ENCODE measurements at regions not wholly inside any gene's neighbourhood (a gene's known extent, or its start where the extent isn't known, plus 50 kb on each side); places are given as distances from the start of the nearest gene placed in this dataset.

DNA sequence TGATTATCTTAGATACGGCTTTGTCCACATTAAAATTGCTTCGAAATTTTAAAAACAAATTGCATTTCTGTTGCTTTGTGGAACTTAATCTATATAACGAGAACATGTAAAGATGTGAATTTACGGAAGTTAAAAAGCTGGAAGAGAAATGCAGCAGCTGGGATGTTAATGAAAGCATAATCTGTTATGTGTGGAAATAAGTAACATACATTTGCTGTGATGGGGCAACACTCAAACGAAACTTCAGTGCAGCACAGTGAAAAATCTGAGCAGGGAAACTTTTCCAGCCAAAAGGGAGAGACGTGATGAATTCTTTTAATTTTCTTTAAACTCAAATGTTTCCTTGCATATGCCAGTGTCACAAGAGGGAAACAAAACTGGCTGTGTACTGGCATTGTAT, 276.7 kb upstream of the LMCD1 start:
- H3K9me3 ChIP-seq (replicated peaks; ENCODE audit: low read length) = no peaks in the 10 kb centered on the region
- H3K27me3 ChIP-seq (ENCODE audit: control insufficient read depth, insufficient read depth, low read length) = no peaks in the 10 kb centered on the region
- no peaks in the 10 kb centered on the region for H3K36me3 ChIP-seq (ENCODE audit: insufficient read depth, low read length)
- H3K9ac ChIP-seq (ENCODE audit: low read depth, low read length) = no peak overlapping the region
- no peak overlapping the region for H3K4me3 ChIP-seq (ENCODE audit: low read length)
- no peaks in the 10 kb centered on the region for H3K4me1 ChIP-seq (ENCODE audit: control insufficient read depth, insufficient read depth, low read length)
- H3K4me2 ChIP-seq (ENCODE audit: low read length) = no peak overlapping the region

DNA sequence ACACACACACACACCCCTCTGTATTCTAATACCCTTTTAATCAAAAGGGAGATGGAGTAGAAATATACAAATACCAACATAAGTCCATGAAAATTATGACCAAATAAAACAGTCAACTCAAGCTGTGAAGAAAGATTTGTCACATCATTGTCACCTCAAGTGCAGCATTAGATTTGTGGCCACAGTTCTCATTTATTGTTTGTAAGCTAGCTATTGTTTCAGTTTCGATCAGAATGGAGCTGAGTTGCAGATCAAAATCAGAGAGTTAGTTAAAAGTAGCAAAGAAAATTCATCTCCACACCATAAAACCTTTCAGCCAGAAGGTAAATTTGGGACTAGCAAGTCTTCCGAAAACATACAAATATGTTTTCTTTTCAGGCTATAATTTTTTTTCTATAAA, 267.7 kb upstream of the LMCD1 start:
- H3K27me3 ChIP-seq (ENCODE audit: control insufficient read depth, insufficient read depth, low read length) = no peaks in the 10 kb centered on the region
- H3K4me2 ChIP-seq (ENCODE audit: low read length) = no peak overlapping the region
- H3K9me3 ChIP-seq (replicated peaks; ENCODE audit: low read length) = no peaks in the 10 kb centered on the region
- H3K4me1 ChIP-seq (ENCODE audit: control insufficient read depth, insufficient read depth, low read length) = no peaks in the 10 kb centered on the region
- H3K9ac ChIP-seq (ENCODE audit: low read depth, low read length) = no peak overlapping the region
- no peak overlapping the region for H3K4me3 ChIP-seq (ENCODE audit: low read length)
- no peaks in the 10 kb centered on the region for H3K36me3 ChIP-seq (ENCODE audit: insufficient read depth, low read length)

DNA sequence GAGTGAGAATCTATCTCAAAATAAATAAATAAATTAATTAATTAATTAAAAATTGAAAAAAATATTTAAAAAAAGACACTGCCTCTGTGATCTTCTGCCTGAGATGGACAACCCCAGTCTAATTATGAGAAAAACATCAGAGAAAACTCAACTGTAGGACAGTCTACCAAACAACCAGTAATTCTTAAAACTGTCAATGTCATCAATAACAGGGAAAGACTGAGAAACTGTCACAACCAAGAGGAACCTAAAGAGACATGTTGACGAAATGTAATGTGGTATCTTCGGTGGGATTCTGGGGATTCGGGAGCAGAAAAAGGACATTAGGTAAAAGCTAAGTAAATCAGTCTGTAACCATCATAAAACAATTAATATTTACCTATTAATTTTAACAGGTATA, 265.4 kb upstream of the LMCD1 start:
- Histone ChIP-seq H3K27me3 (ENCODE audit: control insufficient read depth, insufficient read depth, low read length) (no peaks in the 10 kb centered on the region), H3K9ac (ENCODE audit: low read depth, low read length) (no peak overlapping the region), H3K4me3 (ENCODE audit: low read length) (no peak overlapping the region), H3K36me3 (ENCODE audit: insufficient read depth, low read length) (no peaks in the 10 kb centered on the region), H3K9me3 (replicated peaks; ENCODE audit: low read length) (no peaks in the 10 kb centered on the region), H3K4me2 (ENCODE audit: low read length) (no peak overlapping the region), H3K4me1 (ENCODE audit: control insufficient read depth, insufficient read depth, low read length) (no peaks in the 10 kb centered on the region)

DNA sequence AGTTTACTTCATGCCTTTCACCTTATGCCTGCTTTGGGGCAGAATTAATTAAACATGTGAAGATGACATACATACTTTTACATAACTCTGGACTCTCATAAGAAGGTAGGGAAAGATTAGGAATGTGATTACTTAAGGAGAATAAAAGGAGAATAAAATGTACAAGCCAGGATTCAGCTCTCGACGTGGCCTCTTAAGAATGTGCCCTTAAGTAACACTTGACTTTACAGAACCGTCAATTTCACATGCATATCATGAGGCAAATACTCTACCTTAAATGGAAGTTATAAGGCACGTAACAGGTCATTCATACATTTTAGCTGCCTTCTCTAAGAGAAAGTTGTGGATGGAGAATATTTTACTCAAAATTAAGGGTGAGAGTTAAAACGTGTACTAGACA, 263.7 kb upstream of the LMCD1 start:
- no peaks in the 10 kb centered on the region for H3K4me1 ChIP-seq (ENCODE audit: control insufficient read depth, insufficient read depth, low read length)

DNA sequence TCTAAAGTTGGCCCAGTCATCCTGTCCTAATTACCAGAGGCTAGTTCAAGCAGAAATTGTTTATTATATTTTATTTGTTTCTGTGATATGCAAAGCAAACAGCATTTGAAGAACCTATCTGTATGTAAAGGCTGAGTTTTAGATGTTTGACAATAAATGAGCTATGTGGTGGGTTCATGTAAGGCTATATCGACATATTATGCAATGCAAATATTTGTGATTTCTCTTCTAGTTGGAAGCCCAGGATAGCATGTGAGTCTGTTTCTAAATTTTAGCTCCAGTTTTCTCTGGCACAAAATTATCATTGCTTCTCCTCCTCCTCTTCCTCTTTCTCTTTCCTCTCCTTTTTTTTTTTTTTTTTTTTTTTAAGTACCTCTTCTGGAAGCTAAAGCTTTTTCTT, 263.2 kb upstream of the LMCD1 start:
- Histone ChIP-seq H3K36me3 (ENCODE audit: insufficient read depth, low read length) (no peaks in the 10 kb centered on the region), H3K9ac (ENCODE audit: low read depth, low read length) (no peak overlapping the region), H3K4me2 (ENCODE audit: low read length) (no peak overlapping the region), H3K4me1 (ENCODE audit: control insufficient read depth, insufficient read depth, low read length) (no peaks in the 10 kb centered on the region), H3K4me3 (ENCODE audit: low read length) (no peak overlapping the region), H3K27me3 (ENCODE audit: control insufficient read depth, insufficient read depth, low read length) (no peaks in the 10 kb centered on the region), H3K9me3 (replicated peaks; ENCODE audit: low read length) (no peaks in the 10 kb centered on the region)

More for the DNA sequence above, 263.7 kb upstream of the LMCD1 start:
- Histone ChIP-seq H3K27me3 (ENCODE audit: control insufficient read depth, insufficient read depth, low read length) (no peaks in the 10 kb centered on the region), H3K4me3 (ENCODE audit: low read length) (no peak overlapping the region), H3K9ac (ENCODE audit: low read depth, low read length) (no peak overlapping the region), H3K4me2 (ENCODE audit: low read length) (no peak overlapping the region), H3K9me3 (replicated peaks; ENCODE audit: low read length) (no peaks in the 10 kb centered on the region), H3K36me3 (ENCODE audit: insufficient read depth, low read length) (no peaks in the 10 kb centered on the region)

DNA sequence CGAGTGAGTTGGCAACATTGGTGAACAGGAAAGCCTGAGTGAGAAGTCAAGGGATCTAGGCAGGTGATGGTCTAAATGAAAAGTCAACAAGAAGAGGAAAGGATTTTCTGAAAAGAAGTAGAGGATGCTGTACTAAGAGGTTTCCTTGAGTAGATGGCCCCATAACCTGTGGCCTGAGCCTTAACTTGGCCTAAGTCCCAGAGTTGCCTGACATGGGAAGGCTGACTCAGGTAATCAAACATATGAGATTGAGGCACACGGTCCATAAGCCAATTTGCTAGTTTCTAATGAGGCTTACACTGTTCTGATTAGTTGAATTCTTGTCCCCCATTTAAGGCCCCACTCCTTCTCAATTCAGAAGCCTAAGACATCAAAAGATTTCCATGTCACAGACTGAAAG, 262.5 kb upstream of the LMCD1 start:
- Histone ChIP-seq H3K9me3 (replicated peaks; ENCODE audit: low read length) (no peaks in the 10 kb centered on the region), H3K9ac (ENCODE audit: low read depth, low read length) (no peak overlapping the region), H3K27me3 (ENCODE audit: control insufficient read depth, insufficient read depth, low read length) (no peaks in the 10 kb centered on the region), H3K4me3 (ENCODE audit: low read length) (no peak overlapping the region), H3K4me2 (ENCODE audit: low read length) (no peak overlapping the region), H3K4me1 (ENCODE audit: control insufficient read depth, insufficient read depth, low read length) (no peaks in the 10 kb centered on the region), H3K36me3 (ENCODE audit: insufficient read depth, low read length) (no peaks in the 10 kb centered on the region)

DNA sequence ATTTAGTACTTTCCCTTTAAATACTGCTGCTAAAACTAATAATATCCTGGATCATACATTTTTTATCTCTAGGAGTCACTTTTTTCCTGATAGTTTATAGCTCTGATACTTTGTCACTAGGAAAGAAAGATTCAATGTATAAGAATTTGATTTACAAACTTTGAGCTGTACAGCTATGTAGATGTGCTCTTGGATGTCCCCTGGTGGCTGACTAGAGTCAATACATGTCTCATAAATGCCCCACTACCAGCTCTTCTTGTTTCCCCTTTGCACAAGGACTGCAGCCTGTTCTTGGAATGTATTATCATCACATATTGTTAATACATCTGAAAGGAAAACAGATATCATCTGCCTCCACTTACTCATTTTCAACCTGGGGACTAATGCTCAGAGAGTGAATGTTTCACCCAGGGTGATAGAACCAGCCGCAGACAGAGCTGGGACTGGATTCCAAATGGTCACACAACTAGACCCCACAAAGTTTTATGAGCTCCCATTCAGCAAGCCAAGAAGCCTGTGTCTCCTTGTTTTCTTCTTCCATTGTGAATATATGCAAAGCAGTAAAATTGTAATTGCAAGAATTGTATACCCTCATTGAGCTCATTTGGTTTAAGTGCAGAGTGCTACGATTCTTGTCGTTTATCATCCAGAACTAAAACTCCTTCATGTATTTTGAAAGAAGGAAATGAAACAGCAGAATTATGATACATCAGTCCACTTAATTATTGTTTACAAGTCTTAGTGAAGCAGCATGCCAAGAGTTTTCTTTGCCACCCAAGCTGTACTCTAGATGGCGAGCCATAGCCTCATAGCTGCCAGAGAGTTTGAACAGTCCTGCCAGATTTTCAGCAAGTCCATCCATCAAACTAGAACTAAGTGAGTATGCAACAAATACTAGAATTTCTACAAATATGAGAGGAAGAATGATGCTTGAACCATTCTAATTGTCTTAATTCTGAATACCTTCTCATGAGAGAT, 261.6 kb upstream of the LMCD1 start:
- H3K4me1 ChIP-seq (ENCODE audit: control insufficient read depth, insufficient read depth, low read length) = no peaks in the 10 kb centered on the region
- H3K4me2 ChIP-seq (ENCODE audit: low read length) = no peak overlapping the region
- no peaks in the 10 kb centered on the region for H3K36me3 ChIP-seq (ENCODE audit: insufficient read depth, low read length)
- no peak overlapping the region for H3K4me3 ChIP-seq (ENCODE audit: low read length)
- H3K9ac ChIP-seq (ENCODE audit: low read depth, low read length) = no peak overlapping the region
- H3K9me3 ChIP-seq (replicated peaks; ENCODE audit: low read length) = no peaks in the 10 kb centered on the region
- H3K27me3 ChIP-seq (ENCODE audit: control insufficient read depth, insufficient read depth, low read length) = no peaks in the 10 kb centered on the region

DNA sequence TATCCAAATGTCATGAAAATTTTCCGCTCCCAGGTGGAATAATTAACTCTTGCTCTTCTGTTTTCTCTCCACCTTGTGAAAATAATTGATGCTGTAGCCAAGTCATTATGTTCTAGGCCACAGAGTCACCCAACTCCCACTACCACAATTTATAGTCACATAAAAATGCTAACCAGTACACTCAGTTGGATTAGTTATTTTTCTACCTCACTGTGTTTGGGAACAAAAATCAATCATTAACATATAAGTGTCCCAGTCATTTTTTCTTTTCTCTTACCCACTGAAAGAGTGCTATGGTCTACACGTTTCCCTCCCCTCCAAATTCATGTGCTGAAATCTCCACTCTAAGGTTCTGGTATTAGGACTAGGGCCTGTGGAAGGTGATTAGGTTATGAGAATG, 255.6 kb upstream of the LMCD1 start:
- H3K9ac ChIP-seq (ENCODE audit: low read depth, low read length) = no peak overlapping the region
- no peaks in the 10 kb centered on the region for H3K4me1 ChIP-seq (ENCODE audit: control insufficient read depth, insufficient read depth, low read length)
- no peaks in the 10 kb centered on the region for H3K9me3 ChIP-seq (replicated peaks; ENCODE audit: low read length)
- no peak overlapping the region for H3K4me2 ChIP-seq (ENCODE audit: low read length)
- H3K4me3 ChIP-seq (ENCODE audit: low read length) = no peak overlapping the region
- H3K27me3 ChIP-seq (ENCODE audit: control insufficient read depth, insufficient read depth, low read length) = no peaks in the 10 kb centered on the region
- H3K36me3 ChIP-seq (ENCODE audit: insufficient read depth, low read length) = no peaks in the 10 kb centered on the region

DNA sequence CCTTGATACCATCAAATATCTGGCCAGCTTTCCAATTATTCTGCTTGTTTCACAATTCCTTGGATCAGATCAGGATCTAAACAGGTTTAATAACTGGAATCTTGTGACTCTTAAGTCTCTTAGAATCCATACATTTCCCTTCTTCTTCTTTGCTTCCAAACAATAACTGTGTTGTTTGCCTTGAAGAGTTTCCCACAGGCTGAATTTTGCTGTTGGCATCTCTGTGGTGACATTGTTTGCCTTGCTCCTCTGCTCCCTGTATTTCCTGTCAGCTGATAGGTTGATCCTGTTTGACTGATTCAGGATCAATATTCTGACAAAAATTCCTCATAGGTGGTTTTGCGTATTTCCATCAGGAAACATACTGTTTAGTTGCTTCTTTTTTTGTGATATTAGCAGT, 248.4 kb upstream of the LMCD1 start:
- Histone ChIP-seq H3K9ac (ENCODE audit: low read depth, low read length) (no peak overlapping the region), H3K9me3 (replicated peaks; ENCODE audit: low read length) (no peaks in the 10 kb centered on the region), H3K4me3 (ENCODE audit: low read length) (no peak overlapping the region), H3K4me2 (ENCODE audit: low read length) (no peak overlapping the region), H3K4me1 (ENCODE audit: control insufficient read depth, insufficient read depth, low read length) (no peaks in the 10 kb centered on the region), H3K27me3 (ENCODE audit: control insufficient read depth, insufficient read depth, low read length) (peaks cover 2% of the 10 kb centered on the region), H3K36me3 (ENCODE audit: insufficient read depth, low read length) (no peaks in the 10 kb centered on the region)

DNA sequence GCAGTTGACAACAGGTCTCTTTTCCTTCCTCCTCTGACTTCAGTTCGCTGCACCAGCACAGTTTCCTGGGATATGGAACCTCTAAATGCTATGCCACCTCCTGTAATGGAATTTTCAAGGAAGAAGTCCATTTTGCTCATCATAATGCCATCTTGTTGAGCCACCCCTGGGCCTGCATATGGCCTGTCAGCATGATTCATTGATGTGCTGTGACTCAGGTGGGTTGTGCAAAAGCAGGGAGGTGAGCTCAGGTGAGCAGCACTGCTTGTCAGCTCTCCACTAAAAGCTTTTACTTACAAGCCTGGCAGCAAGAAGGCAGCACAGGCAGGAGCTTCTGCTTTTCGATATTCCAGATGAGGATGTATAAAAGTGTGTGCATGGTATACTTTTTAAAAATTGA, 247.1 kb upstream of the LMCD1 start:
- H3K27me3 ChIP-seq (ENCODE audit: control insufficient read depth, insufficient read depth, low read length) = peaks cover 2% of the 10 kb centered on the region
- no peaks in the 10 kb centered on the region for H3K4me1 ChIP-seq (ENCODE audit: control insufficient read depth, insufficient read depth, low read length)
- H3K4me2 ChIP-seq (ENCODE audit: low read length) = no peak overlapping the region
- H3K9me3 ChIP-seq (replicated peaks; ENCODE audit: low read length) = no peaks in the 10 kb centered on the region
- no peak overlapping the region for H3K4me3 ChIP-seq (ENCODE audit: low read length)
- no peak overlapping the region for H3K9ac ChIP-seq (ENCODE audit: low read depth, low read length)
- H3K36me3 ChIP-seq (ENCODE audit: insufficient read depth, low read length) = no peaks in the 10 kb centered on the region

DNA sequence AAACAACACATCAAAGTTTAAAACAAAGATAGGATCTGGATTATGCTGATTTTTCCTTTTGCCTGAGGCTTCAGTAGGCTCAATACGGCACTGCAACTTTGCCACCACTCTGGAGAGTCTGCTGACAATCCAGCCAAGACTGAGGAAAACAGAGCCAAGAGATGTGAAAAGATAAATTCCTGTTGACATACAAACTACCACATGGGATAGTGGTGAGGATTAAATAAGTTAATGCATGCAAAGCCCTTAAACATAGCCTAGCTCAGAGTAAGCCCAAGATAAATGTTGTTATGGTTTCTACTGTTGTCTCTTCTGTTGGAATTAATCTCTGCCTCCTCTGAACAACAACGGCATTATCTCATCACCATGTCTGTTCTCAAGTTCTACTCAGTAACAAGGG, 245.9 kb upstream of the LMCD1 start:
- Histone ChIP-seq H3K27me3 (ENCODE audit: control insufficient read depth, insufficient read depth, low read length) (peaks cover 2% of the 10 kb centered on the region), H3K4me3 (ENCODE audit: low read length) (no peak overlapping the region), H3K36me3 (ENCODE audit: insufficient read depth, low read length) (no peaks in the 10 kb centered on the region), H3K4me1 (ENCODE audit: control insufficient read depth, insufficient read depth, low read length) (no peaks in the 10 kb centered on the region), H3K9me3 (replicated peaks; ENCODE audit: low read length) (no peaks in the 10 kb centered on the region), H3K4me2 (ENCODE audit: low read length) (no peak overlapping the region), H3K9ac (ENCODE audit: low read depth, low read length) (no peak overlapping the region)

DNA sequence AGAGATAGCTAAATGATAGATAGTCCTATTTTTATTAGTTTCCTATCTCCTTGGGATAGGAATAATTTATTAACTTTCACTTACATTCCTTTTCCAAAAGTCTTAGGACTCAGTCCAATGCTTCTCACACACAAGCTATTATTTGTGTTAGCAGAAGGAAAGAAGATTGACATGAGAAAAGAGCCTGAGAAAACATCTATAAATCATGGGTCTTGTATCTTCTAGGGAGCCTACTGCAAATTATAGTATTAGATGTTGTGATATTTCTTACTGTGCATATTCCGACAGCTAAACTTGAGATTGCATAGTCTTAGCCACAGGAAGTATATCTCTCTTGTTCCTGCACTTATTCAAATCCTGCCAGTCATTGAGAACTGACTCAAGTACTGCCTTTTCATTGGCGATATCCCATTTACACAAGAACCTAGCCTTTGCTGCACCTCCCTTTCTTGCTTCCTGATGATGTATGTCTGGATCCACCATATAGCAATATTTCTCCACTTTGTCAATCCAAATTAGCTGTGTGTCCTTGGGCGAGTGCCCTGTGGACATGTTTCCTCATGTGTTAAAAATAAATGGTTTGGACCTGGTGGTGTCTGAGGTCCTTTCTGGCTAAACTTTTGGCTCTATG, 245.1 kb upstream of the LMCD1 start:
- Histone ChIP-seq H3K36me3 (ENCODE audit: insufficient read depth, low read length) (no peaks in the 10 kb centered on the region), H3K9ac (ENCODE audit: low read depth, low read length) (no peak overlapping the region), H3K27me3 (ENCODE audit: control insufficient read depth, insufficient read depth, low read length) (peaks cover 2% of the 10 kb centered on the region), H3K4me3 (ENCODE audit: low read length) (no peak overlapping the region), H3K4me2 (ENCODE audit: low read length) (no peak overlapping the region), H3K9me3 (replicated peaks; ENCODE audit: low read length) (no peaks in the 10 kb centered on the region), H3K4me1 (ENCODE audit: control insufficient read depth, insufficient read depth, low read length) (no peaks in the 10 kb centered on the region)
